ENCODE measurements at regions not wholly inside any gene's neighbourhood (a gene's known extent, or its start where the extent isn't known, plus 50 kb on each side); places are given as distances from the start of the nearest gene placed in this dataset.

DNA sequence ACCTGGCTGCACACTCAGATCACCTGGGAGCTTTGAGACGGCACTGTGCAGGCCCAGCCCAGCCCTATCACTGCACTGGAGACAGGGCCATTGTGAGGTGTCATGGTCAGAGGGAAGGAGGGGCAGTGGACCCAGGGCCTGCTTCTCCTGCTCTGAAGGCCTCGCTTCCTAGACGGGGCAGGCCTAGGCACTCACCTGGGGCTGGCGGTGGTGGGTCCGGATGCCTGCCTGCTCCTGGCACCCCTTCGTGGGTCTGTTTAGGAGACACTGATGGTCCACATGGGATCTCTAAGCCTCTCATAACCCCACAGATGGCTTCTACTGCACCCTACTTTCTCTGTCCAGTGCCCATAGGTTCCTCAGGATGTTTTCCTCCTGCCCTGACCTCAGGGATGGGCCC, 230.9 kb downstream of the MATN1 start:
- TF ChIP-seq, protein P1, sequence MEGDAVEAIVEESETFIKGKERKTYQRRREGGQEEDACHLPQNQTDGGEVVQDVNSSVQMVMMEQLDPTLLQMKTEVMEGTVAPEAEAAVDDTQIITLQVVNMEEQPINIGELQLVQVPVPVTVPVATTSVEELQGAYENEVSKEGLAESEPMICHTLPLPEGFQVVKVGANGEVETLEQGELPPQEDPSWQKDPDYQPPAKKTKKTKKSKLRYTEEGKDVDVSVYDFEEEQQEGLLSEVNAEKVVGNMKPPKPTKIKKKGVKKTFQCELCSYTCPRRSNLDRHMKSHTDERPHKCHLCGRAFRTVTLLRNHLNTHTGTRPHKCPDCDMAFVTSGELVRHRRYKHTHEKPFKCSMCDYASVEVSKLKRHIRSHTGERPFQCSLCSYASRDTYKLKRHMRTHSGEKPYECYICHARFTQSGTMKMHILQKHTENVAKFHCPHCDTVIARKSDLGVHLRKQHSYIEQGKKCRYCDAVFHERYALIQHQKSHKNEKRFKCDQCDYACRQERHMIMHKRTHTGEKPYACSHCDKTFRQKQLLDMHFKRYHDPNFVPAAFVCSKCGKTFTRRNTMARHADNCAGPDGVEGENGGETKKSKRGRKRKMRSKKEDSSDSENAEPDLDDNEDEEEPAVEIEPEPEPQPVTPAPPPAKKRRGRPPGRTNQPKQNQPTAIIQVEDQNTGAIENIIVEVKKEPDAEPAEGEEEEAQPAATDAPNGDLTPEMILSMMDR (conservative IDR thresholded peaks at IDR 0.05; ENCODE audit: low read depth, low read length): no peak

DNA sequence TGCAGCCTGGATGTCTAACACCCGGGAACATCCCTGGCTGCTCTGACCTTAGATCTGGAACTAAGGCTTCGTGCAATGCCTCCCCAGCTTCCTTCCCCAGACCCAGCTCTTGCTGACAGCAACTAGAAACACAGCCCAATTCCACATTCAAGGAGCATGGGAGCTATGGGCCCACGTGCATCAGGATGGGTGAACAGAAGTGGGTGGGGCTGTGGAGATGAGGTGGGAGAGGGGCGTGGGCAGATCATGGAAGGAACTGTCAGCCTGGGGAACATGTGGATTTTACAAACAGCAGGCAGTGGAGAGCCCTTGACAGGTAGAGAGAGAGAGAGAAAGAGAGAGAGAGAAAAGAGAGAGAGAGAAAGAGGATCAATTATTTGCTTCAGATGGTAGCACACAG, 231.6 kb downstream of the MATN1 start:
- TF ChIP-seq, protein P1 (conservative IDR thresholded peaks at IDR 0.05; ENCODE audit: low read depth, low read length): no peak
- no peak for DNase-seq (ENCODE audit: low read depth)
- H3K4me3 ChIP-seq (ENCODE audit: low read depth, low read length): no peak overlapping the region

More for the DNA sequence above, 230.9 kb downstream of the MATN1 start:
- no peak for DNase-seq (ENCODE audit: low read depth)
- H3K4me3 ChIP-seq (ENCODE audit: low read depth, low read length): no peak overlapping the region

DNA sequence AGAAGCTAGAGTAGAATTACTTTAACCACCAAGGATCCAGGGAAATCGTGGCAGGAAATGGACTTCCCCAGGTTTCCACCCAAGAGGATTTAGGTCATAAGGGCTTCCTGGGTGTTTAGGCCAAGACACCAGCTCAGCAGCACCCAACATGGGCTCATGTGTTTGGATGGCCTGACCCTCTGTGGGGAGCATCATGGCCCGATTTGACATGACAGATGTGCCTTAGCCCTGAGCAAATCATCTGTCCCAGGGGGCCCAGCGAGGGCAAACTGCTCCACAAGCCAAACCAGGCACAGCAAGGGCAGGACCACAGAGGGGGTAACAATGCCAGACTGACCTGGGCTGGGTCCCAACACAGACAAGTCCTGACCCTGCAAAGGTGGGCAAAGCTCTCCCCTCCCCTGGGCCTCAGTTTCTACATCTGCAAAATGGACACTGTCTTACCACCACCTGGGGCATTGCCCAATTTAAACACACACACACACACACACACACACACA, 232.8 kb downstream of the MATN1 start:
- no peak for DNase-seq (ENCODE audit: low read depth)
- TF ChIP-seq, protein P1 (conservative IDR thresholded peaks at IDR 0.05; ENCODE audit: low read depth, low read length): no peak
- no peak overlapping the region for H3K4me3 ChIP-seq (ENCODE audit: low read depth, low read length)

DNA sequence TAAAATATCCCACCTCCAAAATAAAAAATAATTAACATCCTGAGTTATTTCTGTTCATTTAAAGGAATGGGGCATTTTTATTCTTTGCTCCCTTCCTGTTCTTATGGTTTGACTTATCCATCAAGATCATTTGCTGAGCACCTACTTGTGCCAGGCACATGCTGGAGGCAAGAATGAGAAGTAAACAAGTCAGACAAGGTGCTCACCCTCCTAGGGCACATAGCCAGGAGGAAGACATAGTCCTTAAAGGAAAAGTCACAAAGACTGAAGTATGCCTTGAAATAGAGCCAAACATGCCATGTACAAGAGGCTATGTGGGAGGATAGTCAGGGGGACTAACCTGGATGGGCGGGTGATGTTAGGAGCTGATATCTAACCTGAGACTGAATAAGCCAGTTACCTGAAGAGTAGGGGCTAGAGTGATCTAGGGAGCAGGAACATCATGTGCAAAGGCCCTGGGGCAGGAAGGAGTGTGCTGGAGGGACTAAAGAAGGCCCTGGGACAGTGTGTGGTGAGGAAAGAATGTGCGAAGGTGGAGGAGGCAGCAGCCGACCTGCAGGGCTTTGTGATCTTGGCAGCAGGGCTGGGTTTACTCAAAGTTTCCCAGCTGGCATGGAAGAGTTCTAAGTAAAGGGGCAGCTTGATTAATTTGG, 233.5 kb downstream of the MATN1 start:
- TF ChIP-seq, protein P1 (conservative IDR thresholded peaks at IDR 0.05; ENCODE audit: low read depth, low read length): no peak
- DNase-seq (ENCODE audit: low read depth): no peak
- H3K4me3 ChIP-seq (ENCODE audit: low read depth, low read length): no peak overlapping the region

GRCh38 chr1:30488324-30488913, 235.0 kb downstream of the MATN1 start:
- no peak for DNase-seq (ENCODE audit: low read depth)
- TF ChIP-seq, protein P1 (conservative IDR thresholded peaks at IDR 0.05; ENCODE audit: low read depth, low read length): no peak
- no peak overlapping the region for H3K4me3 ChIP-seq (ENCODE audit: low read depth, low read length)

DNA sequence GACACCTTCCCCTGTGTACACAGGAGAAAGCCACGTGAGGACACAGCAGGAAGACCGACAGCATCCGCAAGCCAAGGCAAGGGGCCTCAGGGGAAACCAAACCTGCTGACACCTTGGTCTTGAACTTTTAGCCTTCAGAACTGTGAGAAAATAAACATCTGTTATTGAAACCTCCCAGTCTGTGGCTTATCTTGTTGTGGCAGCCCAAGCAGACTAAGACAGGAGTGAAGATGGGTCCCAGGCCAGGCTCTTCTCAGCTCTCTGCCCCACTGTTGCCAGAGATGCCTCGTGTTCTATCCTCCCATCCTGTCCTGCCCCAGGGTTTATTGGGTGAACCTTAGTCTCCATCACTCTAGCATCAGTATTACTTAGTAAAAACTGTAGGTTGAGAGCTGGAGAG, 236.3 kb downstream of the MATN1 start:
- TF ChIP-seq, protein P1 (conservative IDR thresholded peaks at IDR 0.05; ENCODE audit: low read depth, low read length): no peak
- H3K4me3 ChIP-seq (ENCODE audit: low read depth, low read length): no peak overlapping the region
- DNase-seq (ENCODE audit: low read depth): no peak

- no peak overlapping the region for H3K4me3 ChIP-seq (ENCODE audit: low read depth, low read length)
- no peak for DNase-seq (ENCODE audit: low read depth)
- TF ChIP-seq, protein P1 (conservative IDR thresholded peaks at IDR 0.05; ENCODE audit: low read depth, low read length): no peak
Observed at GRCh38 chr1:30485072-30485471, 238.3 kb downstream of the MATN1 start.

Data from epithelial cell of proximal tubule (primary cell).